HCT116 (cell line): ENCODE measurements at regions not wholly inside any gene's neighbourhood (a gene's known extent, or its start where the extent isn't known, plus 50 kb on each side); places are given as distances from the start of the nearest gene placed in this dataset.

Experiments used
- ATAC-seq: fragments of 200-7000 bp; cut with Tn5 transposase; 2 replicates; pipeline ENCODE4 v1.9.1; 2020; ENCODE audit warnings: mild to moderate bottlenecking, moderate library complexity
- BruUV-seq: library from RNA; stranded (reverse); fragments of 400-500 nt; replicated peaks from 2 replicates; lab custom pipeline; 2021; lab: Mats Ljungman, UMichigan
- CTCF ChIA-PET: fragments of 300-600 bp; sonication (Branson Sonifier 250); formaldehyde crosslinking; loops from one replicate; lab custom pipeline; 2021; ENCODE audit warnings: antibody characterized with exemption; lab: Charles Lee
- POLR2A ChIA-PET: fragments of 300-600, 350-600 bp; sonication (Branson Sonifier 250); formaldehyde crosslinking; loops from one replicate; lab custom pipeline; 2021; ENCODE audit warnings: antibody characterized with exemption; lab: Charles Lee
- RAD21 ChIA-PET, 2 experiments: fragments of 300-600 bp; sonication (Branson Sonifier 250); formaldehyde crosslinking; loops; one replicate each; lab custom pipeline; 2023; ENCODE audit warnings: low total read pairs in 2 of 2; ENCODE audit not compliant: uncharacterized antibody in 2 of 2, unreplicated experiment in 2 of 2, low non-redundant PET in 1 of 2; lab: Charles Lee
- DNase-seq: peaks from one replicate; pipeline ENCODE4 v3.0.0-alpha.2; 2010; ENCODE audit warnings: low read depth, low spot score
- H2AFZ ChIP-seq: fragments of 200-600 bp; shearing (Covaris generic), sonication (generic); 2 replicates; pipeline ENCODE4 v1.6.1; 2017; ENCODE audit warnings: low read depth, mixed run types, mixed read lengths, antibody characterized with exemption, low read length; ENCODE audit not compliant: poor library complexity, severe bottlenecking
- H3K27ac ChIP-seq: 2 replicates; pipeline ENCODE4 v1.5.1; 2012; ENCODE audit warnings: low read depth, low read length
- H3K27me3 ChIP-seq: fragments of 200-600 bp; sonication (generic); 2 replicates; pipeline ENCODE4 v1.6.1; 2016; ENCODE audit warnings: mixed run types, low read length, mixed read lengths; ENCODE audit not compliant: insufficient read depth
- H3K36me3 ChIP-seq, 2 experiments: fragments of 200-500 bp in 1 of 2; fragments of 200-600 bp in 1 of 2; sonication (Bioruptor generic) in 1 of 2; sonication (generic) in 1 of 2; 2 replicates each; pipeline versions ENCODE4 v1.5.1 to v1.6.1; 2014 to 2016; ENCODE audit warnings: low read length in 2 of 2, inconsistent platforms in 1 of 2, mixed read lengths in 1 of 2, mixed run types in 1 of 2; ENCODE audit not compliant: insufficient read depth in 2 of 2, control insufficient read depth in 1 of 2
- H3K4me1 ChIP-seq, 2 experiments: fragments of 200-600 bp in 1 of 2; sonication (generic) in 1 of 2; 2 replicates each; pipeline versions ENCODE4 v1.5.1 to v1.6.1; 2012 to 2017; ENCODE audit warnings: low read length in 2 of 2, inconsistent platforms in 1 of 2, mild to moderate bottlenecking in 1 of 2, mixed read lengths in 1 of 2, mixed run types in 1 of 2, moderate library complexity in 1 of 2; ENCODE audit not compliant: insufficient read depth in 2 of 2, control insufficient read depth in 1 of 2
- H3K4me2 ChIP-seq: fragments of 200-600 bp; sonication (generic); 2 replicates; pipeline ENCODE4 v1.6.1; 2017; ENCODE audit warnings: mixed run types, low read length, mixed read lengths
- H3K4me3 ChIP-seq, 2 experiments: fragments of 200-600 bp in 1 of 2; sonication (generic) in 1 of 2; replicated peaks in 1 of 2; 2 replicates each; pipeline ENCODE4 v1.5.1; 2011 to 2016; ENCODE audit warnings: low read length in 2 of 2, control low read depth in 1 of 2, low read depth in 1 of 2, mild to moderate bottlenecking in 1 of 2, mixed read lengths in 1 of 2, mixed run types in 1 of 2
- H3K79me2 ChIP-seq: fragments of 200-600 bp; sonication (generic); 2 replicates; pipeline ENCODE4 v1.6.1; 2017; ENCODE audit warnings: mild to moderate bottlenecking, mixed run types, low read length, moderate library complexity, mixed read lengths; ENCODE audit not compliant: insufficient read depth
- H3K9ac ChIP-seq: fragments of 200-600 bp; sonication (generic); 2 replicates; pipeline ENCODE4 v1.6.1; 2016; ENCODE audit warnings: low read length, mixed read lengths
- H3K9me2 ChIP-seq: fragments of 200-600 bp; sonication (generic), shearing (Covaris generic); 2 replicates; pipeline ENCODE4 v1.6.1; 2017; ENCODE audit warnings: mixed run types, mild to moderate bottlenecking, moderate library complexity; ENCODE audit not compliant: insufficient read depth
- H3K9me3 ChIP-seq, 2 experiments: fragments of 200-500 bp in 1 of 2; fragments of 200-600 bp in 1 of 2; sonication (Bioruptor generic) in 1 of 2; sonication (generic) in 1 of 2; 2 replicates each; pipeline ENCODE4 v1.6.1; 2014 to 2017; ENCODE audit warnings: low read length in 2 of 2, mixed read lengths in 2 of 2, inconsistent platforms in 1 of 2, low read depth in 1 of 2, mild to moderate bottlenecking in 1 of 2, mixed run types in 1 of 2, moderate library complexity in 1 of 2; ENCODE audit not compliant: control insufficient read depth in 1 of 2, insufficient read depth in 1 of 2
- H4K20me1 ChIP-seq: fragments of 200-600 bp; sonication (generic), shearing (Covaris generic); 2 replicates; pipeline ENCODE4 v1.6.1; 2017; ENCODE audit warnings: mixed run types, mild to moderate bottlenecking, moderate library complexity; ENCODE audit not compliant: insufficient read depth
- CTCF ChIP-seq, 3 experiments: fragments of 200-600 bp in 1 of 3; sonication (generic) in 1 of 3; IDR thresholded peaks in 2 of 3; conservative IDR thresholded peaks in 1 of 3; 2 replicates each; pipeline ENCODE4 v1.5.1; 2012 to 2017; ENCODE audit warnings: low read depth in 2 of 3, low read length in 2 of 3, antibody characterized with exemption in 1 of 3, borderline replicate concordance in 1 of 3, control low read depth in 1 of 3, mild to moderate bottlenecking in 1 of 3, mixed read lengths in 1 of 3, mixed run types in 1 of 3, moderate library complexity in 1 of 3; ENCODE audit not compliant: insufficient read depth in 1 of 3
- EGR1 ChIP-seq: IDR thresholded peaks from 2 replicates; pipeline ENCODE4 v1.6.1; 2012; ENCODE audit warnings: low read depth
- EZH2phosphoT487 ChIP-seq: fragments of 200-600 bp; IDR thresholded peaks from 2 replicates; pipeline ENCODE4 v1.6.1; 2018; ENCODE audit warnings: antibody characterized with exemption, borderline replicate concordance
- FOSL1 ChIP-seq: IDR thresholded peaks from 2 replicates; pipeline ENCODE4 v1.6.1; 2012; ENCODE audit warnings: low read depth
- JUND ChIP-seq: IDR thresholded peaks from 2 replicates; pipeline ENCODE4 v1.6.1; 2012
- RAD21 ChIP-seq: IDR thresholded peaks from 2 replicates; pipeline ENCODE4 v1.6.1; 2012; ENCODE audit warnings: low read depth, mild to moderate bottlenecking
- REST ChIP-seq: IDR thresholded peaks from 2 replicates; pipeline ENCODE4 v1.6.1; 2012; ENCODE audit warnings: low read depth
- SIN3A ChIP-seq: IDR thresholded peaks from 2 replicates; pipeline ENCODE4 v1.6.1; 2012; ENCODE audit warnings: low read depth
- SP1 ChIP-seq: IDR thresholded peaks from 2 replicates; pipeline ENCODE4 v1.6.1; 2012; ENCODE audit warnings: low read depth
- TCF7L2 ChIP-seq: IDR thresholded peaks from 2 replicates; pipeline ENCODE4 v1.7.0; 2011; ENCODE audit warnings: borderline replicate concordance, inconsistent platforms; ENCODE audit not compliant: insufficient read depth, insufficient read length; ENCODE audit errors: extremely low read depth
- intact Hi-C: fragments of 100-400 bp; cut with micrococcal nuclease; formaldehyde crosslinking; loops from 2 replicates; pipeline ENCODE4 v1.10.0; 2022

DNA sequence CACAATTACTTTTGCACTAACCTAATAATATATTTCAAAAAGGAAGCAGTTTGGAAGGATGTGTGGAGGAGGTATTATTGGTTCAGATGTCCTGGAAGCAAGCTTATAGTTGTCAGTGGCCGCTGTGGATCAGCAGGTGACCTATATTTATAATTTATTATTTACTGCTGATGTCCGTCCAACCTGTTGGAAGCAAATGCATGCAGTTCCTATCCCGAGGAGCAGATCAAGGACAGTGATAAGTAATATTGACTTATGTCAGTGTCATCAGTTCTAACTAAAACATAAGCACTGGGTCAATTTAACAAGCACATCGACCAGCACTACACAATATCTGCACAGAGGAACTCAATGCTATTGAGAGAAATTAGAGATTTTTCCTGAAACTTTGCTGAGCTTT is 270.1 kb downstream of the BRINP2 start:
- BruUV-seq: no TSS peak
- intact Hi-C loops: no loop called here
- ATAC-seq: no peak

More for the DNA sequence above, 270.1 kb downstream of the BRINP2 start:
- H3K36me3 ChIP-seq: no peaks in the 10 kb centered on the region
- peaks cover 37% of the 10 kb centered on the region for H3K27me3 ChIP-seq
- no peak overlapping the region for H2AFZ ChIP-seq
- no peak overlapping the region for H3K27ac ChIP-seq
- ChIA-PET RAD21 (no interaction called here), CTCF (no interaction called here), POLR2A (no interaction called here)
- no peak overlapping the region for H3K4me3 ChIP-seq
- no peak for TF ChIP-seq JUND
- no peak for TF ChIP-seq SIN3A
- TF ChIP-seq REST: no peak
- TF ChIP-seq FOSL1: no peak
- TF ChIP-seq RAD21: no peak
- no peak for TF ChIP-seq EZH2phosphoT487
- TF ChIP-seq CTCF (IDR thresholded peaks at IDR 0.05 in 2 of 3, conservative IDR thresholded peaks at IDR 0.05 in 1 of 3; ENCODE audit: borderline replicate concordance in 1 of 3, insufficient read depth in 1 of 3, low read depth in 2 of 3, low read length in 2 of 3): no peak
- TF ChIP-seq SP1: no peak
- TF ChIP-seq EGR1: no peak
- no peak for TF ChIP-seq TCF7L2
- H3K79me2 ChIP-seq: no peaks in the 10 kb centered on the region
- H3K9me3 ChIP-seq: no peaks in the 10 kb centered on the region
- no peak for DNase-seq
- H3K4me2 ChIP-seq: no peak overlapping the region
- no peaks in the 10 kb centered on the region for H4K20me1 ChIP-seq
- no peaks in the 10 kb centered on the region for H3K9me2 ChIP-seq
- no peak overlapping the region for H3K9ac ChIP-seq
- H3K4me1 ChIP-seq: no peaks in the 10 kb centered on the region
